NB4 (cell line): ENCODE measurements at regions not wholly inside any gene's neighbourhood (a gene's known extent, or its start where the extent isn't known, plus 50 kb on each side); places are given as distances from the start of the nearest gene placed in this dataset.

ENCODE experiments used
- MYC ChIP-seq: IDR thresholded peaks from 2 replicates; pipeline ENCODE4 v1.6.1; 2011; ENCODE audit warnings: low read depth, low read length
- POLR2A ChIP-seq: IDR thresholded peaks from 2 replicates; pipeline ENCODE4 v1.6.1; 2011; ENCODE audit warnings: mild to moderate bottlenecking; ENCODE audit not compliant: insufficient read length; ENCODE audit errors: extremely low read depth
- TF ChIP-seq, protein P1 (sequence below): IDR thresholded peaks from one replicate; pipeline ENCODE4 v1.5.1; 2012; ENCODE audit warnings: low read depth, low read length

DNA sequence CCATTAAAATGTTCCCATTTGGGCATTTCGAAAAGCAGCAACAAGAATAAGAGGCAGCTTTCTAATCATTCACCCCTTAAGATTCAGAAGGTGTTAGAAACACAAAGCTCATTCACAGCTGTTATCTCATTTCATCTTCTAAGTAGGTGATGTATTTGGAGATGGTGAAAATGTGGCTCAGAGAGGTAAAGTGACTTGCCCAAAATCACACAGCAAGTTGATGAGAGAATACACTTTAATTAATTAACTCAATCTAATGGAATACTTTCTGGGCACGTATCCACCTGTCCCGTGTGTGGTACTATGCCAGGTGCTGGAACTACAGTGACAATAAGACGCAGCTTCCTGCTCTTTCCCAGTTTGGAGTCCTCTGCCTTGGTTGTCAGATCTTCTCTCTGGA is 147.4 kb upstream of the LRFN2 start:
- TF ChIP-seq, protein P1, sequence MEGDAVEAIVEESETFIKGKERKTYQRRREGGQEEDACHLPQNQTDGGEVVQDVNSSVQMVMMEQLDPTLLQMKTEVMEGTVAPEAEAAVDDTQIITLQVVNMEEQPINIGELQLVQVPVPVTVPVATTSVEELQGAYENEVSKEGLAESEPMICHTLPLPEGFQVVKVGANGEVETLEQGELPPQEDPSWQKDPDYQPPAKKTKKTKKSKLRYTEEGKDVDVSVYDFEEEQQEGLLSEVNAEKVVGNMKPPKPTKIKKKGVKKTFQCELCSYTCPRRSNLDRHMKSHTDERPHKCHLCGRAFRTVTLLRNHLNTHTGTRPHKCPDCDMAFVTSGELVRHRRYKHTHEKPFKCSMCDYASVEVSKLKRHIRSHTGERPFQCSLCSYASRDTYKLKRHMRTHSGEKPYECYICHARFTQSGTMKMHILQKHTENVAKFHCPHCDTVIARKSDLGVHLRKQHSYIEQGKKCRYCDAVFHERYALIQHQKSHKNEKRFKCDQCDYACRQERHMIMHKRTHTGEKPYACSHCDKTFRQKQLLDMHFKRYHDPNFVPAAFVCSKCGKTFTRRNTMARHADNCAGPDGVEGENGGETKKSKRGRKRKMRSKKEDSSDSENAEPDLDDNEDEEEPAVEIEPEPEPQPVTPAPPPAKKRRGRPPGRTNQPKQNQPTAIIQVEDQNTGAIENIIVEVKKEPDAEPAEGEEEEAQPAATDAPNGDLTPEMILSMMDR, result no peak
- TF ChIP-seq POLR2A, result no peak
- TF ChIP-seq MYC, result no peak
